Fibroblast of skin of abdomen (primary cell): ENCODE measurements at regions not wholly inside any gene's neighbourhood (a gene's known extent, or its start where the extent isn't known, plus 50 kb on each side); places are given as distances from the start of the nearest gene placed in this dataset.
"Not testable (repeated sequence)": the region's sequence is repeated elsewhere in the genome, so short reads cannot be mapped to it uniquely, and the experiment has no call there.

Experiments used
- DNase-seq: peaks from one replicate; pipeline ENCODE4 v3.0.0-alpha.2; 2013

DNA sequence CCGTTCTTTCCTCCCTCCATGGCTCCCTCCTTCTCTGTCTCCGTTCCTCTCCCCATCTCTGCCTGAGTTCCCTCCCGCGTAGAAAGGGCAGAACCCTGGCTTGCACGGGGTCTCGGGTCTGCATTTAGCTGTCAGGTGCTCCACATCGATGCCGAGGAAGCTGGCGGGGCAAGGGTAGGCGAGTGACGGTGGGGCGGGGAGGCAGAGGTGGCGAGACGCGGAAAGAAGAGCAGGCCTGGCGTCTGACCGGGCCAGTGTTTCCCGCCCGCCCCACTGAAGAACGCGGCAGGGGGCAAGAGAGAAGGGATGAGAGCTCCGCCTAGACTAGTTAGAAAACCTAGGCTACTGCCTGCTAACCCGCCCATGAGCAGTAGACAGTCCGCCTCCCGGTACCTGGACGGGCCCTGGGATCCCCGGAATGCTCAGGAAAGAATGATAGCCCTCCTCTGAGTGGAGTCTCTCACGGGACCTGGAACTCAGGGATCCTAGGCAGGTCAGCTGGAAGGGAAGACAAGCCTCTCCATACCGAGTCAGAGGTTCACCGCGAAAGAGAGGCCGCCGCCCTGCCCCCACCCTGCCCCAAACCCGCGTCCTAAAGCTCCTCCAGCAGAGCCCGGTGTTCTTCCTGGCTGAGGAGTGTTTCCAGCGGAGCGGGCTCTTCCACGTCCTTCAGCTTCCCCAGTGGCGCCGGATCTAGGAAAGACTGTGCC lies 357.9 kb upstream of the DEFB115 start:
- DNase-seq, result not testable (repeated sequence)

DNA sequence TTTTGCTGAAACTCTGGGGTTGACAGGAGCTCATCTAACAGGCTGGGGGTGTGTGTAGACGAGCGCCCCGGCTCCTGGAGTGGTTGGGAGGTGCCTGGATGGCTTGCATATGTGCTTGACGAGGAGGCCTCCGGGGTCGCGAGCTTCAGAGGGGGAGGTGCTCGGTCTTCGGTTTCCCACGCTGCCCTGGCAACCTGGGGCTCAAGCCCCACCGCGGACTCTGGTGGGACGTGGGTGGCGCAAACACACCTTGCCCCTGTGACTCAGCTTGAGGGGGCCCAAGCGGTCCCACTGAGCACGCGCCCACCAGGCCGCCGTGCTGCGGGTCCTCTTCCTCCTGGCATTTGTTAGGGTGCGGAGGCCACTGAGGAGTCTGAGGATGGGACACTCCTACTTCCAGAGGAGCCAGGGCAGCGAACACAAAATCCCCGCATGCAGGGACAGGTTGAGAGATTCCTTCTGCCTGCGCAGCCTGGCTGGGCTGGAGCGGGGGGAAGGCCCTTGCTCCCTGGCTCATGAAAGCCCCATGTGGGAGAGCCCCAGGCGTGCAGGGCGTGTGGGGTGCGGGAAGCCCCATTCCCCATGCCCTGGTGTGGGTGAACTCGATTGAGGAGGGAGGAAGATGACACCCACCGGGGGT lies 357.3 kb upstream of the DEFB115 start:
- DNase-seq, result not testable (repeated sequence)

- not testable (repeated sequence) for DNase-seq
Measured at GRCh38 chr20:30905231-30905630, 352.2 kb upstream of the DEFB115 start.

GRCh38 chr20:30910937-30911725 lies 346.3 kb upstream of the DEFB115 start:
- no peak for DNase-seq

- not testable (repeated sequence) for DNase-seq
Measured at GRCh38 chr20:30911832-30912660, 345.4 kb upstream of the DEFB115 start.

DNA sequence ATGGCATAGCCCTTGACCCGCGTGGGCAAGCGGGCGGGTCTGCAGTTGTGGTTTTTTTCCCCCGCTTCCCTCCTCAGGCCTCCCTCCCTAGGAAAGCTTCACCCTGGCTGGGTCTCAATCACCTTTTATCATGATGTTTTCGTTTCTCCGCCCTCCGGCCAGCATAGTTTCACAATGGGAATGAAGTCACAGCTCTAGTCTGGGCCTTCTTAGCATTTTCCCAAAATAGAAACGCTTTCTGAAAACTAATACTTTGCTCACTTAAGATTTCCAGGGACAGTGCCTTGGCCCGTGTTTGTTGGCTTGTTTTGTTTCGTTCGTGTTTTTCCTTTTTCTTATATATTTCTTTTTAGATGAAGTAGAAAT lies 344.8 kb upstream of the DEFB115 start:
- DNase-seq, result not testable (repeated sequence)

GRCh38 chr20:30916404-30916803 lies 341.1 kb upstream of the DEFB115 start:
- DNase-seq, result not testable (repeated sequence)

DNA sequence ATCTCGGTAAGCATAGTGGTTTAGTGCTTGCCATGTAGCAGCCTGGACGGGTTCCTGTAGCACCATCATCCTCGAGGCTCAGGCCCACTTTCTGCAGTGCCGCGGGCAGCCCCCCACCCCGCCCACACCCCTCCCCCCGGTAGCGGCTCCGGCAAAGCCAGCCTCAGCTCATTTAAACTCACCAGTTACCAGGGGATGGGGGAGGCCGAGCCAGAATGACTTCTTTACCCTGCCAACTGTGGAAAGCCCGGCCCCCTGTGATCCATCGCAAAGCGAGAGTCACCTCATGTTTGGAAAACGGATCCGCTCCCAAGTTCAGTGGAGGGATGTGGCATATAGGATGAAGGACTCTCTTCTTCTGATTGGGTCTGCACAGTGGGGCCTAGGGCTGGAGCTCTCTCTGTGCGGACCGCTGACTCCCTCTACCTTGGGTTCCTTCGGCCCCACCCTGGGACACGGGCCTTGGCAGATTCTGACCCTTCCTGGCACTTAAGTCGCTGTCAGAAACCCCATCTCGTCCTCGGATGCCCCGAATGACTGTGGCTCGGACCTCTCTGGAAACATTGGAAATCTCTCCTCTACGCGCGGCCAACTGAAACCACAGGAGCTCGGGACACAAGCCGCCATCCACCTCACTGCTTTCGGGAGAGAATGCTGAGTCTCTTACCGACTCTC lies 337.8 kb upstream of the DEFB115 start:
- no peak for DNase-seq

DNA sequence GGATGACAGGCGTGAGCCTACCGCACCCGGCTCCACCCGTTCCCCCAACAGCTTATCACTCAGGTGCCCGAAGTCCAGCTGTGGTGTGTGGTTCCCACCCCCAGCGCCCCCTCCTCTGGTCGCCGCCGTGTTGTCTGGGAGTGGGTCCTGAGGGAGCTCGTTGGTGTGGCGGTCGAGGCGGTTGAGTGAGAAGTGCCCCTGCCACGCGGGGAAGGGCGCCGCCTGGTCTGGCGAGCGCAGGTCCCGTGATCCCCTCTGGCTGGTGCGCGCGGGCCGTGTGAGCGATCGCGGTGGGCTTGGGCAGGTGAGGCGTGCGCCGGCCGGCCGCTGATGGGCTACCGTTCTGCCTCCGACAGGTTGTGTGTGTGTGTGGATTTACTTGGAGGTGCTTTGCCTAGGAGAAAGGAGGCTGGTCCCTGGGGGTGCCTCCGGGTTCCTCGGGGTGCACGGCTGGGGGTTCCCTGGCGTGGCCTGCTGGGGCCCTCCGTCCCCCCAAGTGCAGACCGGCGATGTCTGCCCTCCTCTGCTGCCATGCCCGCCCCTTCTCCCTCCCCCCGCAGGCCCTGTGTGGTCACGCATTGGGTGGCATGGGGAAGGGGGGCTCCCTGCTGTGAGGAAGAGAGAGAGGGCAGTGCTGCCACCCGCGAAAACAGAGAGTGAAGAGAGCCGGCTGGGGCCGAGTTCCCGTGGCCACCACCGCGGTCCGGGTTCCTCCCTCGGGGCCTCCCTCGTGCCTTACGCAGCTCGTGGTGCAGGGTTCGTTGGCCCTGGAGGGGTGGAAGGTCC lies 336.0 kb upstream of the DEFB115 start:
- DNase-seq, result no peak

- DNase-seq, result no peak
Measured at GRCh38 chr20:30922129-30922528, 335.3 kb upstream of the DEFB115 start.

DNA sequence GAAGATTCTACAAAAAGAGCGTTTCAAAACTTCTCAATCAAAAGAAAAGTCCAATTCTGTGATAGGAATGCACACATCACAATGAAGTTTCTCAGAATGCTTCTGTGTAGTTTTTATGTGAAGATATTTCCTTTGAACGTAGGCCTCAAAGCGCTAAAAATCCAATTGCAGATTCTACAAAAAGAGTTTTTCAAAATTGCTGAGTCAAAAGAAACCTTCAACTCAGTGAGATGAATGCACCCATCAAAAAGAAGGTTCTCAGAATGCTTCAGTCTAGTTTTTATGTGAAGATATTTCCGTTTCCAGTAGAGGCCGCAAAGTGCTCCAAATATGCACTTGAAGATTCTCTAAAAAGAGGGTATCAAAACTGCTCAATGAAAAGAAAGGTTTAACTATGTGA lies 319.7 kb upstream of the DEFB115 start:
- DNase-seq, result no peak

DNA sequence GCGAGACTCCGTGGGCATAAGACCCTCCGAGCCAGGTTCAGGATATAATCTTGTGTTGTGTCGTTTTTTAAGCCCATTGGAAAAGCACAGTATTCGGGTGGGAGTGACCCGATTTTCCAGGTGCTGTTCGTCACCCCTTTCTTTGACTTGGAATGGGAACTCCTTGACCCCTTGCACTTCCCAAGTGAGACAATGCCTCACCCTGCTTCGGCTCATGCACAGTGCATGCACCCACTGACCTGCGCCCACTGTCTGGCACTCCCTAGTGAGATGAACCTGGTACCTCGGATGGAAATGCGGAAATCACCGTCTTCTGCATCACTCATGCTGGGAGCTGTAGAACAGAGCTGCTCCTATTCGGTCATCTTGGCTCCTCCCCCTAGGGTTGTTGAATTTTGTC lies 307.7 kb upstream of the DEFB115 start:
- no peak for DNase-seq

GRCh38 chr20:30951088-30951487 lies 306.4 kb upstream of the DEFB115 start:
- DNase-seq, result not testable (repeated sequence)

GRCh38 chr20:30956649-30957048 lies 300.8 kb upstream of the DEFB115 start:
- DNase-seq, result not testable (repeated sequence)

GRCh38 chr20:30959208-30959607 lies 298.3 kb upstream of the DEFB115 start:
- DNase-seq, result not testable (repeated sequence)

DNA sequence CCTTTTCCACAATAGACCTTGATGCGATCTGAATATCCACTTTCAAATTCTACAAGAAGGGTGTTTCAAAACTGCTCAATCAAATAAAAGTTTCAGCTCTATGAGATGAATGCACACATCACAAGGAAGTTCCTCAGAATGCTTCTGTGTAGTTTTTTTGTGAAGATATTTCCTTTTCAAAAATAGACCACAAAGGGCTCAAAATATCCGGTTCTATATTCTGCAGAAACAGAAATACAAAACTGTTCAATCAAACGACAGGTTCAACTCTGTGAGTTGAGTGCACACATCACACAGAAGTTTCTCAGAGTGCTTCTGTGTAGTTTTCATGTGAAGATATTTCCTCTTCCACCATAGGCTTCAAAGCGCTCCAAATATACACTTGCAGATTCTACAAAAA lies 293.9 kb upstream of the DEFB115 start:
- DNase-seq, result no peak

GRCh38 chr20:30975859-30976258 lies 281.6 kb upstream of the DEFB115 start:
- not testable (repeated sequence) for DNase-seq

- no peak for DNase-seq
Measured at GRCh38 chr20:30985386-30985785, 272.1 kb upstream of the DEFB115 start.
